GM19452 (cell line): ENCODE measurements at regions not wholly inside any gene's neighbourhood (a gene's known extent, or its start where the extent isn't known, plus 50 kb on each side); places are given as distances from the start of the nearest gene placed in this dataset.
"Not testable (repeated sequence)": the region's sequence is repeated elsewhere in the genome, so short reads cannot be mapped to it uniquely, and the experiment has no call there.

Source experiments
- ATAC-seq: cut with Tn5 transposase; IDR thresholded peaks from one replicate; pipeline ENCODE4 v1.9.1; 2021; ENCODE audit not compliant: unreplicated experiment

DNA sequence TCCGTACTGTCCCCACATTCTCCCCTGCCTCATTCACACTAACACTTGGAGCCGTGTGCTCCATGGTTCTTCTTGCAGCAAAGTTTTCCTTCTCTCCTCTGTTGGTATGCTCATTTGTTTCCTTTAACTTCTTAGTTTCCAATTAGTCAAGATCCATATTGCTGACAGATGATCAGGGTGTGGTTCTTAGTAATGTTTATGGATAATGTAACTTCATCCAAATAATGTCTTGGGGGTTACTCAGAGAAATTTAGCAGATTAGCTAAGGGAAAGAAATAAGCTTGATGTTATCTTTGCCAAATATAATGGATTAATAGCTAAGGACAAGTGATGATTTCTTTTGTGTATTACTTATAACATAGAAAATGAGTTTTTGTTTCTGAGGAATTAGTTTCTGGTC, 174.4 kb downstream of the NUFIP1 start:
- ATAC-seq: no peak

DNA sequence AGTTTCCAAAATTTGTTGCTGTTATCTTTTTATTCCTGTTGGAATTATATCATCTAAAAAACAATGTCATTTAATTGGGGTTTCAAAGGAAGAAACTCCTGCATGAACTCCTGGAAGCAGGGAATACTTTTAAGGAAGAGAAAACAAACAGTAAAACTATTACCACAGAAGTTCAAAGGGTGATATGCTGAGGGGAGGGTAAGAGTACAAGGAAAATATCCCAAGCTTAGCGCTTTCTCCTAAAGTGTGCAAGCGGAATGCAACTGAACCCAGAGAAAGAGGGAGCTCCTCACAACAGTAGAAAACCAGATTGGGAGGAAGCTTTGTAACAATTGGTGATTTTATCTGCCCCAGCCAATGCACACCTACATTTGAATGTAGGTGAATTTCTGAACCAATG, 175.1 kb downstream of the NUFIP1 start:
- no peak for ATAC-seq

DNA sequence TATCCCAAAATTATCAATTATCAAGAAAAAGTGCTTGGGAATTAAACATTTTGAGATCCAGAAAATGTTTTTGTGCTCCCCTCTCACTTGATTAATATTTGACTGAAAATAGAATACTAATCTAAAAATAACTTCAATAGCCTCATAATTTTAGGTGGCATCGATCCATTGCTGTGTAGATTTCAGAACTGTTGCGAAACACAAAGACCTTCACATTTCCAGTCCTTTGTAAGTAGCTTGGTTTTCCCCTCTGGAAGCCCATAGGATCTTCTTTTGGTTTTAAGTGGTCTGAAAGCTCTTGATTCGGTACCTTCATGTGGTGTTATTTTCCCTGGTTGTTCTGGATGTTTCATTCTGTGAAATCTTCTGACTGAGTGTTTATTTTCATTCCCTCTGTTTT, 176.5 kb downstream of the NUFIP1 start:
- ATAC-seq: no peak

DNA sequence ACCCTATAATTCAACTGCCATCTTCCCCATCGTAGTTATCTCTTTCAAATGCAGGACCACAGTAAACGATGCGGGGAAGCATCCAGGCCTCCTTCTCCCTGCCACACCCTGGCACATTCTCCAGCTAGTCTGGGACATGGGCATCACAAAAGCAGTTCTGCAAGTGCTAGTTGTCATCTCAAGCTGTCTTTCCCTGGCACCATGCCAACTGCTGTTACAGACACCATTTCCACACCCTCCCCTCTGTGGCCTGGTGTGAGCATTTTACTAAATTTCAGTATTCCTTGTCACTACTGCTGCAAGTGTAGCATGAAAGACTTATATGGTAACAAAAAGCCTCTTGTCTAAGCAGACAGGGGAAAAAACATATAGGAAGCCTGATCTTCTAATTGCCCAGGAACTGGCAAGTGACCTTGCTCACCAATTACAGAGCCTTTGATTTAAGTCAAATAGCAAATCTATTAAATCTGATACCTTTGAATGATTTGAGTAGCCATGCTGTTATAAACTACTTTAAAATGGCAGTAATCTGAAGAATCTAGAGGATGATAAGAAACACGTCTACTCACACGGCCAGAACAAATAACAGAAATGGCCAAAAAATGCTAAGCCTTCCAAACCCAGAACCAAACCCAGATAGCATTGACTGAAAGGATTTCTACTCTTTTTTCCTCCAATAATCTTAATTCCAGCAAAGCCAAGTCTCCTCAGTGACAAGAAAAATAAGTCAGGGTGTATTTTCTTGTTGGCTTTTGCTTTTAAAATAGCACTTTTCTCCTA, 179.0 kb downstream of the NUFIP1 start:
- no peak for ATAC-seq

DNA sequence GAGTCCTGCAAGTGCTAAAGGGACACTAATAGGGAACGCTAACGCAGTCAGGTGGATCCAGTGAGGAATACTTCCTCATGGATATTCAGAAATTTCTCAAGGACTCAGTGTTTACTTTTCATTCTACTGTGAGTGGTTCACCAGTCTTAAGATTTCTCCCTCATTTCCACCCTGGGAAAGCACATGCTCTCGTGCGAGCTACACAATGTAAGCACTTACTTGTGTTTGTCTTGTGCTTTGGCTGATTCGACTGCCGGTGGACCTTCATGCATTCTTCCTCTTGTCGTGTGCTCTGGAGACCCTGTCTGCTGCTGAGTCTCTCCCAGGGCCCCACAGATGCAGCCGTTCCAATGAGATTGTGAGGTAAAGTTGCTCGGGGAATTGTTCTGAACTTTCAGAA, 180.1 kb downstream of the NUFIP1 start:
- ATAC-seq: no peak

- no peak for ATAC-seq
Measured at GRCh38 chr13:44808185-44808584, 181.1 kb downstream of the NUFIP1 start.

DNA sequence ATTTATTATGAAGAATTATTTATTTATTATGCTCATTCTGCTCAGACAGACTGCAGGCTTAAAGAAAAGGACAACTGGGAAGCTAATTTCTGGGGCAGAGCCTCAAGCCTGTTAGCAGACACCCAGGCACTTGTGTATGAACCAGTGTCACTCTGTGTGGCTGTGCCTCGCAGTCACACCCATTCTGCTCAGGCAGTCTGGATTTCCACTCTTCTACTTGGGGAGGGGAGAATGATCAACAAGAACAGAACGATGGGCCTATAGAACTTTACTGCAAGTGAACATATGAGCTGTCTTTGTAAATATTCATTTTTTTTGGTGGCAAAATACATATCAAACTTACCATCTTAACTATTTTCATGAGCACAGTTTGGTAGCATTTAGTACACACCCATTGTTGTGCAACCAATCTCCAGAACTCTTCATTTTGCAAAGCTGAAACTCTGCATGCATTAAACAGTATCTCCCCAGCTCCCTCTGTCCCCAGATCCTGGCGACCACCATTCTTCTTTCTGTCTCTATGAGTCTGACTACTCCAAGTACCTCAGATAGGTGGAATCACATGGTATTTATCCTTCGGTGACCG, 181.7 kb downstream of the NUFIP1 start:
- no peak for ATAC-seq

DNA sequence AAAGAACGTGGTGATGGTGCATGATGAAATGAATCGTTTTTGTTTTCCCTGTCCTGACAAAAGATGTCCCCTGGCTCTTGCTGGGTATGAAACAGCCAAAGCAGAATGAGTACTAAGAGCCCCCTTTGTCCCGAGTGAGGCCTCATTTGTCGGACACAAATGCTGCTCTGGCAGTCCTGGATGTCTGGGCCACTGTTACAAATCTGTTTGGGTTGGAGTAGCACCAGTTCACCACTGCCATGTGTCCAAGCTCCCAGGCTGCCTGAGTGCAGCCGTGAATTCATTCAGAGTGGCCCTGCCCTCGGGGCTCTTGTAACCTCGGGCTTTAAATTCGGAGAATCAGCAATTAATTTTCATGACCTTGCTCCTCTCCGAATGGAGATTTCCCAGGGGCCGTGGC, 182.4 kb downstream of the NUFIP1 start:
- no peak for ATAC-seq

- no peak for ATAC-seq
Measured at GRCh38 chr13:44805585-44805984, 183.7 kb downstream of the NUFIP1 start.

DNA sequence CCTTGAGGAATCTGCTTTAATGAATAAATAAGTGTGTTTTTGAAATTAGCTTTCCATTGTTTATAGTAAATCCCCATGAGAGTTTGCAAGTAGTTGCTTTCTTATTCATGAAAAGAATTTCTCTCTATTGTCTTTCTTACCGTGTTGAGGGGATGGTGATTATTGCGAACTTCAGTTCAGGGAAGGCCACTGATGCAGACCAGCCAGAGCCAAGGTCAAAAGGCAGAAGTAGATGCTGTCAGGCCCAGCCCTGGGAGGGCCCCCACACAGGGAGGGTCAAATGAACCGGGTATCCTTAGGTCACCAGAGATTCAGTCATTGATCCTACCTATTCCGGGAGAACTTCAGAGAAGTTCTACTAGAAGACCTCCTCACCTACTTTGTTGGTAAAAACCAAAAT, 185.9 kb downstream of the NUFIP1 start:
- no peak for ATAC-seq

DNA sequence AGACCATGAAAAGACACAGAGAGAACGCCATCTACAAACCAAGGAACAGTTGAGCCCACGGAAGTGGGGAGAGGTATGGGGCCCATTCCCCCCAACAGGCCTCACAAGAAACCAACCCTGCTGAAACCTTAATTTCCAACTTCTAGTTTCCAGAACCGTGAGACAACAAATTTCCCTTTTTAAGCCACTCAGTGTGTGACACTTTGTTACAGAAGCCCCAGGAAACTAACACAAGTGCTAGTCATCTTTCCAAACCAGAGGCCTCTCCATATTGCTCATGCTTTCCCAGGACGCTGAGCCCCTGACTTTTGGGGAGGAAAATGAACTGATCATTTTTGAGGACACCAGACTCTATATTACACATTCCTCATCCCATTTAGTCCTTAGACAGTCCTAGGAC, 186.8 kb downstream of the NUFIP1 start:
- ATAC-seq: no peak

GRCh38 chr13:44801990-44802389, 187.3 kb downstream of the NUFIP1 start:
- no peak for ATAC-seq

- no peak for ATAC-seq
Measured at GRCh38 chr13:44800626-44801025, 188.6 kb downstream of the NUFIP1 start.

GRCh38 chr13:44797685-44798084, 191.6 kb downstream of the NUFIP1 start:
- ATAC-seq: no peak

DNA sequence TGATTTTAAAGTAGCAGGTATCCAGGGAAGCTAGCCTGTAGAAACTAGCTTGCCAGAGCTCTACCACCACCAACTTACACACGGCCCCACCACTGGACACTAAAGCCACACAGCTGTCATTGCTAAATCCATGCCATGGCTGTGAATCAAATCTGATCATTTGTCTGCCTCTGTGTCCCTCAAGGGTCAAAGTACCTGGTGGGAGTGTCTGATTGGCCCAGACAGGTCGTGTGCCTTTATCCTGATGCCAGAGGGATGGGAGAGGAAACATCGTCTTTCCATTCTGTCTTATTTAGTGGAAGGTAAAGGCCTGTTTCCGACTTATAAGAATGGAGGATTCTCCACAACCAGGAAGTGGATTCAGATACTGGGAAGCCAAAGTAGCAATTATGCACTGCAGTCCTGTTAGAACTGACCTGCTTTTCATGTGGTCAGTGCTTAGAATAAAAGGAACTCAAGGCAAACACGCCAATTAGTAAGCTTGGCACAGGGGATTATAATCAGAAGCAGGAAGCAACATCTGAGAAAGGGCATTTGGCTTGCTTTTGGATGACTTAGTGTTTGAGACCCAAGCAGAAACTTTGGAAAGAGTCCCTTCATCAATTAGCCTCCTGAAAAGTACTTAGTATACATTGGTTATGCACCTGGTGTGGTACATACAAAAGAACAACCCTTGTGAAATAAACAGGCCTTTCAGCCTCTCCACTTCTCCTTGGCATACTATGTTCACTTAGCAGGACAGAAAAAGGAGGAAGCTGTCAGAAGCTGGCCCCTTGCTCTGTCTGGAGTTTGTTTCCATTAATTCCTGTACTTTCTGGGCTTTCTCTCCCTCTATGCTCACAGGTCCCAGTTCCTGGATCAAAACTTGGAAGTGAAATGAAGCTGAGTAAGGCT, 192.4 kb downstream of the NUFIP1 start:
- no peak for ATAC-seq

DNA sequence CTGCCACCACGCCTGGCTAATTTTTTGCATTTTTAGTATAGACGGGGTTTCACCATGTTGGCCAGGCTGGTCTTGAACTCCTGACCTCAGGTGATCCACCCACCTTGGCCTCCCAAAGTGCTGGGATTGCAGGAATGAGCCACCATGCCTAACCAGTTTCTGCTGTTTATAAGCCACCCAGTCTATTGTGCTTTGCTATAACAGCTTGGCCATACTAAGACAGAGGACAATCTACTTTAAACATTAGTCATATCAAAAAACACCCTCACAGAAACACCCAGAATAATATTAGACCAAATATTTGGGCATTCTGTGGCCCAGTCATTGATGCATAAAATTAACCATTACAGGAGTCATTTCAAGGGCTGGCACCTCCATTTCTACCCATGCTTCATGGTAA, 193.2 kb downstream of the NUFIP1 start:
- not testable (repeated sequence) for ATAC-seq

DNA sequence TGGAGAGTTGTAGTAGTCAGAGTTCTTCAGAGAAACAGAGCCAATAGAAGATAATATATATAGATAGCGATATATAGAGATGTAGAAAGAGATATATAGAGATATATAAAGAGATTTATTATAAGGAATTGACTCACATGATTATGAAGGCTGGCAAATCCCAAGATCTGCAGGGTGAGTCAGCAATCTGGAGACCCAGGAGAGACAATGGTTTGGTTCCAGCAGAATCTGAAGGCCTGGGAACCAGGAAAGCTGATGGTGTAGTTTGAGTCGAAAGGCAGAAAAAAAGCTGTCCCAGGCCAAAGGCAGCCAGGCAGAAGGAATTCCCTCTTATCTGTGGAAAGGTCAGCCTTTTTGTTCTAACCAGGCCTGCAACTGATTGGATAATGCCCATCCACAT, 194.1 kb downstream of the NUFIP1 start:
- ATAC-seq: no peak

DNA sequence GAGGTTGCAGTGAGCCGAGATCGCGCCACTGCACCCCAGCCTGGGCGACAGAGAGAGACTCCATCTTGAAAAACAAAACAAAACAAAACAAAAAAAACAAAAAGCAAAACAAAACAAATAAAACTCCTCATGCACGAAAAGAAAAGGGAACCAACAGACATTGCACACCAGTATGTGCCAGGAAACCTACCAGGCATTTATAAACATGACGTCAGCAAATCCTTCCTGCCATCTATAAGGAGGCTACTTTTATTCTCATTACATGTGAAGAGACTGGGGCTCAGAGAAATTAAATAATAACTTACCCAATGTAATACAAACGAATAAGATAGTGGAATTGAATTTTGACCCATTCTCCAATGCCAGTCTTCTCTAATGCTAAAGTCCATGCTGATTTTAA, 197.2 kb downstream of the NUFIP1 start:
- ATAC-seq: no peak

GRCh38 chr13:44790289-44790688, 199.0 kb downstream of the NUFIP1 start:
- ATAC-seq: no peak

DNA sequence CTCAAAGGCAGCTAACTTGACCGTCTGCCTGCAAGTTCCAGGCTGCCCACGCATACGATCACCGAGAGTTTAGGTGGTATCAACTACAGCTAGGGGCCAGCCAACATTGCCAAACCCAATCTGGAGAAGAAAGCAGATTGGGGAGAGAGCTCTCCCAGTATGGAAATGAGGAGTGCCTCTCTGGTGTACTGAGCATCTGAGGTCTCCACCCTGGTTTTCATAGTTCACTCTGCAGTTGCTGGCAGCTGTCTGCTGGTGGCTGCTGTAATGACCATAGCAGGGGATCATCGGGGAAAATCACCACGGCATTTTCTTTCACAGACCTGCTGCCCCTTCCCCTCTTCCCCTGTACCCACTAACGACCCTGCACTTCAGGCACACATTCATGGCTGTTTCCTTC, 201.7 kb downstream of the NUFIP1 start:
- ATAC-seq: no peak

DNA sequence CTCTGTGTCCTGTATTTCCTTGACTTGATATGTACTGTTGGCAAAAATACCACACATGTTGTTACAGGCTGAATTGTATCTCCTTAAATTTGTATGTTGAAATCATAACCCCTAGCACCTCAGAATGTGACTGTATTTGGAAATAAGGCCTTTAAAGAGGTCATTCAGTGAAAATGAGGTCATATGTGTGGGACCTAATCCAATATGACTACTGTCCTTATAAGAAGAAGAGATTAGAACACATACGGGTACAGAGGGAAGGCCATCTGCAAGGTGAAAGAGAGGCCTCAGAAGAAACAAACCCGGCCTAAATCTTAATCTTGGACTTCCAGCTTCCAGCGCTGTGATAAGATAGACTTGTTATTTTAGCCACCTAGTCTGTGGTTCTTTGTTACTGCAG, 202.5 kb downstream of the NUFIP1 start:
- ATAC-seq: no peak

DNA sequence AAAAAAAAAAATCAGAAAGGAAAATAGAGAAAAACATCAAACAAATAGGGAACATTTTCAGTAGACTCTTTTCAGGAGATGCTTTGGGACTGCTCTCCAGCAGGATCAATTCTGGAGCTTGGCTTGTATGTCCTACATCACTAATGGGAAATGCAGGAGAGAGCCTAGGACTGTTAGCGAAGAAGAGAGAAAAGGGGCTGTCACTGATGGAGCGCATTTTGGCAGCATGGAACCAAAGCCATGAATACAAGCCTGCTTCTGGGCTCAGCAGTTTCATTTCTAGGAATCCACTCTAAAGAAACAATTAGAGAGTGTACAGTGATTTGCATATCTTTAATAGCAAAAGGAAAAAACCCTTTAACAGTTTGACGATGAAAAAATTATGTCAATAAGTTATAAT, 203.9 kb downstream of the NUFIP1 start:
- no peak for ATAC-seq
